ENCODE measurements at regions not wholly inside any gene's neighbourhood (a gene's known extent, or its start where the extent isn't known, plus 50 kb on each side); places are given as distances from the start of the nearest gene placed in this dataset.

DNA sequence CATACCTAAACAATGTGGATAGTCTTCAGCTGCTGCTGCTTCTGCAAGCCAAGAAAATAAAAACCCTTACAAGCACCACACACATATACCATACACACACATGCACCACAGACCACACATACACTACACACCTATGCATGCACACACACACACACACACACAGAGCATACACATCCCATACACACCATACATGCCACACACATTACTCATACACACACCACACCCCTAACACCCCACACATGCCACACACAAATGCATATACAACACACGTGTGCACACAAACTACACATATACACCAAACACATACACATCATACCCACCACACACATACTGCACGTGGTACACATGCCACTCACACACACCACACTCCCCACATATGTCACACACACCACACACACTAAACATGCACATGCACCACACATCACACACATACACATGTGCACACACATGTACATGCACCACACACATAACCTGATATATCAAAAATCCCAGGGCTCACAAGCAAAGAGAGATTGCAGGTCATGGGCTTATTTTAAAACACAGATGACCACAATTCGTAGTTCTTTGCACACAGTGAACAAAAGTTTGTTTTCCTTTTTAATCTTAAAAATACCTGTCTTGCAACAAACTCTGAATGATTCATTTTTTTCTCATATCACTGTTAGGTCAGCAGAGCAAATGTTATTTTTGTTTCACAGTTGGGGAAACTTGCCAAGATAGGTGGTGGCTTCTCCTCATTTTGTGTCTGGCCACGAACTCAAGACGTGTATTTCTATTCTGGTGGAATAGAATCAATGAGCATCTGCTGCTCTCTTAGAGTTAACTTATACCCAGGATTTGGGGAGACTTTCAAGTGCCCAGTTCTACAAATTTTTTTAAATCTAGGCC, 456.6 kb downstream of the FGF9 start:
- DNase-seq (ENCODE audit: low read depth) = no peak
- TF ChIP-seq, protein P1, sequence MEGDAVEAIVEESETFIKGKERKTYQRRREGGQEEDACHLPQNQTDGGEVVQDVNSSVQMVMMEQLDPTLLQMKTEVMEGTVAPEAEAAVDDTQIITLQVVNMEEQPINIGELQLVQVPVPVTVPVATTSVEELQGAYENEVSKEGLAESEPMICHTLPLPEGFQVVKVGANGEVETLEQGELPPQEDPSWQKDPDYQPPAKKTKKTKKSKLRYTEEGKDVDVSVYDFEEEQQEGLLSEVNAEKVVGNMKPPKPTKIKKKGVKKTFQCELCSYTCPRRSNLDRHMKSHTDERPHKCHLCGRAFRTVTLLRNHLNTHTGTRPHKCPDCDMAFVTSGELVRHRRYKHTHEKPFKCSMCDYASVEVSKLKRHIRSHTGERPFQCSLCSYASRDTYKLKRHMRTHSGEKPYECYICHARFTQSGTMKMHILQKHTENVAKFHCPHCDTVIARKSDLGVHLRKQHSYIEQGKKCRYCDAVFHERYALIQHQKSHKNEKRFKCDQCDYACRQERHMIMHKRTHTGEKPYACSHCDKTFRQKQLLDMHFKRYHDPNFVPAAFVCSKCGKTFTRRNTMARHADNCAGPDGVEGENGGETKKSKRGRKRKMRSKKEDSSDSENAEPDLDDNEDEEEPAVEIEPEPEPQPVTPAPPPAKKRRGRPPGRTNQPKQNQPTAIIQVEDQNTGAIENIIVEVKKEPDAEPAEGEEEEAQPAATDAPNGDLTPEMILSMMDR (conservative IDR thresholded peaks at IDR 0.05; ENCODE audit: low read depth, low read length) = no peak
- no peak overlapping the region for H3K4me3 ChIP-seq (ENCODE audit: low read length)

GRCh38 chr13:22128441-22129408, 457.9 kb downstream of the FGF9 start:
- DNase-seq (ENCODE audit: low read depth) = no peak
- TF ChIP-seq, protein P1 (conservative IDR thresholded peaks at IDR 0.05; ENCODE audit: low read depth, low read length) = no peak
- H3K4me3 ChIP-seq (ENCODE audit: low read length) = no peak overlapping the region

DNA sequence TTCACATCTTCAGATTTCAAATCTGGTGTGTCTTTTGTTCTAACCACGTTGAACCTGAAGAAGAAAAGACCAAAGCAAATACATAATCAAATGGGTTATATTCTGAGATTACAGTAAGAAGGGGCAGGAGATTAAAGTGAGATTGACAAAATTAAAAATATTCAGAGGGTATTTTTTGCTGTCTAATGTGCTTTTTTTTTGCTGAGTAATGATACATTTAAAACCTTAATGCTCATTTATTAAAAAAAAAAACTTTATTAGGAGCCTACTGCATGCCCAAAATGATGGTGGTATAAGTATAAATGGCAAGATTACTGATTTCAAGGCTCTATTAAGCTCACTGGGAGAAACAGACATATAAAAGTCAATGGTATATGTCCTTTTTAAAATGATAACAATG, 459.4 kb downstream of the FGF9 start:
- no peak for DNase-seq (ENCODE audit: low read depth)
- H3K4me3 ChIP-seq (ENCODE audit: low read length) = no peak overlapping the region
- TF ChIP-seq, protein P1 (conservative IDR thresholded peaks at IDR 0.05; ENCODE audit: low read depth, low read length) = no peak

DNA sequence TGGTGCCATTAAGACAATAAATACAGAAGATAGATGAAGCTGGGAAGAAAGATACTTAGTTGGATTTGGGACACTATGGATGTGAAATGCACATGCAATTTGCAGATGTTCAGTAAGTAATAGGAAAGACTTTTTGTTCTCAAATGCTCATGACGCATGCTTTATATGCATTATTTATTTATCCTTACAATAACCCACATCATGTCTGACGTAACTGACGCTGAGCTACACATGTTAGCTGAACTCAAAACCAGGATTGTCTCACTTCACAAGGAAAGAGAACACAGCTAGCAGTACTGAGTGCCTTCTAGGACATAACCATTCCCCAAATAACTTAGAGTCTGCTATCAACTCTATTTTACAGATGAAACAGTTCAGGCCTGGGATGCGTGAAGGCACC, 463.4 kb downstream of the FGF9 start:
- TF ChIP-seq, protein P1 (conservative IDR thresholded peaks at IDR 0.05; ENCODE audit: low read depth, low read length) = no peak
- DNase-seq (ENCODE audit: low read depth) = no peak
- H3K4me3 ChIP-seq (ENCODE audit: low read length) = no peak overlapping the region

DNA sequence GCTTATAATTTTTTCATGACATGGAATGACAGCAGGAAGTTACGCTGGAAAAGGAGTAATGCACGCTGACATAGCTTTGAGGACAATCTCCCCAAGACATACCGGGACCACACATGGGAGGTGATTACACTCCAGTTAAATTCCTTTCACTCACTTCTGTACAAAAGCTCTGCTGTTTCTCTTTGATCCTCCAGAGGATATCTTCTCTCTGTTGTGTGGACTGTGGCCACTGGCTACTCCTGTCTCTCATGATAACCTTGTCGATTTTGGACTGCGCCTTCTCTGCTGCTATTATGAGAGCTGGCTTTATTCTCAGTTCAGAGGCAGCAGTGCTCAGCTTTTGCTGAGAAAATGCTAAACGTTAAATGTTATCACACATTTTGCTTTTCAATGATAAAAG, 464.6 kb downstream of the FGF9 start:
- H3K4me3 ChIP-seq (ENCODE audit: low read length) = no peak overlapping the region
- no peak for DNase-seq (ENCODE audit: low read depth)
- TF ChIP-seq, protein P1 (conservative IDR thresholded peaks at IDR 0.05; ENCODE audit: low read depth, low read length) = no peak

GRCh38 chr13:22137361-22138050, 466.6 kb downstream of the FGF9 start:
- TF ChIP-seq, protein P1 (conservative IDR thresholded peaks at IDR 0.05; ENCODE audit: low read depth, low read length) = no peak
- no peak overlapping the region for H3K4me3 ChIP-seq (ENCODE audit: low read length)
- DNase-seq (ENCODE audit: low read depth) = no peak

Measured in retinal pigment epithelial cell (primary cell).